Muscle layer of colon (tissue), 2 donors: ENCODE measurements at regions not wholly inside any gene's neighbourhood (a gene's known extent, or its start where the extent isn't known, plus 50 kb on each side); places are given as distances from the start of the nearest gene placed in this dataset.

Source experiments
- H3K27ac ChIP-seq: one replicate; pipeline ENCODE4 v1.7.0; 2013; ENCODE audit warnings: low read depth, mild to moderate bottlenecking, low read length, moderate library complexity
- H3K27me3 ChIP-seq, 2 donors: one replicate each; pipeline ENCODE4 v1.7.0; 2013; ENCODE audit warnings: low read length in 2 of 2, mild to moderate bottlenecking in 2 of 2; ENCODE audit not compliant: insufficient read depth in 2 of 2, control insufficient read depth in 1 of 2
- H3K36me3 ChIP-seq: one replicate; pipeline ENCODE4 v1.7.0; 2013; ENCODE audit warnings: mild to moderate bottlenecking, low read length; ENCODE audit not compliant: insufficient read depth
- H3K4me1 ChIP-seq: one replicate; pipeline ENCODE4 v1.7.0; 2013; ENCODE audit warnings: mild to moderate bottlenecking, low read length; ENCODE audit not compliant: insufficient read depth
- H3K4me3 ChIP-seq, 2 donors: one replicate each; pipeline ENCODE4 v1.7.0; 2013; ENCODE audit warnings: low read length in 2 of 2, low read depth in 1 of 2, mild to moderate bottlenecking in 1 of 2, moderate library complexity in 1 of 2
- H3K9ac ChIP-seq: one replicate; pipeline ENCODE4 v1.7.0; 2013; ENCODE audit warnings: low read length
- H3K9me3 ChIP-seq: one replicate; pipeline ENCODE4 v1.7.0; 2013; ENCODE audit warnings: mild to moderate bottlenecking, low read length
- donor health status: abdominal sarcoma.
- donor health status: Adenocarcinoma of cecum.

DNA sequence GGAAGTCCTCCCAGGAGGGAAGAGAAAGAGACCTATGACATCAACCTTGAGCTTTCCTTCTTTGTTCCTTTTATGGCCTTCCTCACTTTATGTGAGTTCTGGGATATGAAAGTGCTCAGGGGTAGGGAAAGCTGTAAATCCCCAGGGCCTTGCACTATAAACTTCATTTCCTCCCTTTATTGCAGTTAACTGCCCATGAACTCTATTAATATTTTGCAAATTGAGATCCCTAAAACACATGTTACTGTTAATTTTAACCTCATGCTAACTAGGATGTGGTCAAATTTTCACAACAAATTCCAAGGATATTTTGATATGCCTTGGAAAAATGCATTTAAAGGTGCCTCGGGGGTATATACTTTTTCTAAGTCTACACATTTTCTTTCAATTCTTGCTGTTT is 359.9 kb downstream of the OSR1 start:
- Histone ChIP-seq H3K4me1 (no peaks in the 10 kb centered on the region), H3K27me3 (no peaks in the 10 kb centered on the region), H3K36me3 (no peaks in the 10 kb centered on the region), H3K27ac (no peak overlapping the region), H3K9ac (no peak overlapping the region), H3K9me3 (no peaks in the 10 kb centered on the region), H3K4me3 (no peak overlapping the region)

DNA sequence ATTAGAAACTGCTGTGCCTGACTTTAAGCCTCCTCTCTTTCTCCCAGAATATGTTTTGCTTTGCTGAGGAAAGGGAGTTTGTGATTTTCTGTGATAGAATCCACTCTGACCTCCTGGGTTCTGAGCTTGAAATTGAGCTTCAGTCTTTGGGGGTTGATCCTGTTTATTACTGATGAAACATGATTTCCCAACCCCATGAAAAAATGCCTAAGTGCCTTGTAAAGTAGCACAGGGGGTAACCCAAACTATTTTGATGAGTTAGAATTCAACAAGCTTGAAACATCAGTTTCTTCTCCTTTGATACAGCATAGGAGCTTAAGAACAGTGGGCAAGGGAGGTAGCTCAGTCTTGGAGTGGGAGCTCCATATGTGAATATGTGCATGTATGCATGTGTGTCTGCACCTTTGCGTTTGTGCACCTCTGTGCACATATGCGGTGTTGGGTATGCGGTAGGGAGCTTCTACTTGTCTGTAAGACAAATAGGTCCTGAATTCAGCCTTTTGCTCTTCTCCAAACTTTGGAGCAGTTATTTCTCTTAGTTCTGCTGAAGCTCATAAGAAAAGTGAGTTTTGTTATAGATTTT is 364.6 kb downstream of the OSR1 start:
- Histone ChIP-seq H3K27ac (no peak overlapping the region), H3K4me3 (no peak overlapping the region), H3K9me3 (no peaks in the 10 kb centered on the region), H3K36me3 (no peaks in the 10 kb centered on the region), H3K9ac (no peak overlapping the region), H3K27me3 (no peaks in the 10 kb centered on the region), H3K4me1 (peaks cover 13% of the 10 kb centered on the region)

DNA sequence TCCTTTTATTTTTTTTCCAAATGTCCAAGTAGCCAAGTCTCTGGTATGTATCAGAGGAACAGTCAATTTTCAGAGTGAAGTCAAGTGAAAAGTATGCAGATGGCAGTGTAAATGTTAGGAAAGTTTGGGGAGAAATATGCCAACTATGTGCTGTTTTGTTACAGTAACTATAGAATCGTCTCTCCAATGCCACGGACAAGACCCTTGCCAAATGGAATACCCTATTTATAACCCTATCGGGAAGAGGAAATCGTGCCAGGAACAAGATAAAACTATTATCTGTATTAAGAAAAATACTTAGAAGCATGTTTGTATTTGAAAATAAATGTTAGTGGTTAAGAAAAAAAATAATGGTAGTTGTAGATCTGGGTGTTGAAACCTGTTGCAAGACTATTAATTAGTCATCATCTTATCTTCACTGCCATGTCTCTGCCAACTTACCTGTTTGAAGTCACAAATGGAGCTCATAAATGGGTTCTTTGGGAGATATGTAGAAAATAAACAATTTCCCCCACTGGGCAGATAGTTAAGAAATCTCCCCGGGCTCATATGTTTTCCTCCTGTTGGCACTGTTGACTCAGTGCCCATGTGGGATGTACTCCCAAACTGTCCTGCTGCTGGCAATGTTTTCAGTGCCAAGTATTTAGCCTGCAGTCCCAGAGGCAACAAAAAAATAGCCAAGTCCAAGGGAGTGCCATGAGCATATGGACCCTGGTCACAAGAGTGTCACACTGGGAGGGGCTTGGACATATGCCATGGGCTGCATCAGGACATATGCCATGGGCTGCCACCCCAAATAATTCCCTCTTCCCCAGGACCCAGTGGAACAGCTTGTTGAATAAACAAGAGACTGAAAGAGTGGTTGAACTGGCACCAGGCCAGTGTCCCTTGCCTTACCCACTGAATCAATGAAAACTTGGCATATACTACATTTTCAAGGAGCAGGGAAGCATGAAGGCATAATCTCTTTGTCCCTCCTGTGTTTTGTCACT is 366.9 kb downstream of the OSR1 start:
- H3K36me3 ChIP-seq = no peaks in the 10 kb centered on the region
- no peaks in the 10 kb centered on the region for H3K9me3 ChIP-seq
- H3K27ac ChIP-seq = no peak overlapping the region
- no peak overlapping the region for H3K4me3 ChIP-seq
- H3K4me1 ChIP-seq = peaks cover 24% of the 10 kb centered on the region
- no peak overlapping the region for H3K9ac ChIP-seq
- H3K27me3 ChIP-seq = no peaks in the 10 kb centered on the region

DNA sequence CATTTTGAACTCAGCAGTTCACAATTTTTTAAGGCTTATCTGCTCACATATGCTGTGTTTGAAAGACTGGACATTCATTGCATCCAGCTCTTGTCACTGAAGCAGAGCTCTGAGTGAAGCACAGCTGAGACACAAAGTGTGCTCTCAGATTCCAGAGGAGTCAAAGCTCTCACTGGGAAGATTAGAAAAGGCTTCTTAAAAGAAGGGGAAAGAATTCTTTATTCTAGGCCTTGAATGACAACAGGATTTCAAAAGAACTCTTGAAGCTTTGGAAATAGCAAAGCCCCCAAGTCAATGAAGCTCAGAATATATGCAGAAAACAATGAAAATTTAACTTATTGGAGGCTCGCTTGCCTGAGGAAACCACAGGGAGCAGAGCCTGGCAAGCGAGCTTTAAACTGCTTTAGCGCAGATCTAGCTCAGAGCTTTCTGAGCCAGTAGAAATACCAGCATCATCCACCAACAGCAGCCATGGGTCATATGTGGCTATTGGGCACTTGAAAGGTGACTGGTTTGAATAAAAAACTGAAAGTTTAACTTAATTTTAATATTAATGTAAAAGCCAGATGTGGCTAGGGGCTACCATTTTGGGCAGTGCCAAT is 369.7 kb downstream of the OSR1 start:
- Histone ChIP-seq H3K27me3 (no peaks in the 10 kb centered on the region), H3K4me1 (peaks cover 37% of the 10 kb centered on the region), H3K9ac (no peak overlapping the region), H3K36me3 (no peaks in the 10 kb centered on the region), H3K9me3 (no peaks in the 10 kb centered on the region), H3K27ac (no peak overlapping the region), H3K4me3 (no peak overlapping the region)

DNA sequence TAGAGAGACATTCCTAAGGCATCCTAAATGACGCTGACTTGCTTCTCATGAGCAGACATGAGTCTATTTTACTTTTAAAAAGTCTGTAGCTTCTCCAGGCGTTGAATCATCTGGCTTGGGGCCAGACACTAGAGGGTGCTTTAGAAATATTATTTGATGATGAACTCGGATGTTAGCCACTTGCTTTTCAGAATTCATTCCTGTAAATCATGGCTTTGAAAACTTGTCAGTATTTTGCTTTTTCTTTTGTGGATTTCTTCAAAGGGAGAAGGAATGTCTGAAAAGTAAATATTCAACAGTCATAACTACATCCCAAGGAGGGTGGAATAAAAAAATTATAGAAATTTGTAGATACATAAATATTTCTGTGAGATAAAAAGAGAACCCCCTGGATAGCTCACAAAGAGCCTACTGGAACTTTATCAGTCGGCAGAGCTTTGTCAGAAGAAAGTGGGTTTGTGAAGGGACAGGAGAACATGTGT is 370.8 kb downstream of the OSR1 start:
- Histone ChIP-seq H3K4me3 (no peak overlapping the region), H3K9me3 (no peaks in the 10 kb centered on the region), H3K36me3 (no peaks in the 10 kb centered on the region), H3K27me3 (no peaks in the 10 kb centered on the region), H3K4me1 (peaks cover 37% of the 10 kb centered on the region), H3K9ac (no peak overlapping the region), H3K27ac (no peak overlapping the region)

DNA sequence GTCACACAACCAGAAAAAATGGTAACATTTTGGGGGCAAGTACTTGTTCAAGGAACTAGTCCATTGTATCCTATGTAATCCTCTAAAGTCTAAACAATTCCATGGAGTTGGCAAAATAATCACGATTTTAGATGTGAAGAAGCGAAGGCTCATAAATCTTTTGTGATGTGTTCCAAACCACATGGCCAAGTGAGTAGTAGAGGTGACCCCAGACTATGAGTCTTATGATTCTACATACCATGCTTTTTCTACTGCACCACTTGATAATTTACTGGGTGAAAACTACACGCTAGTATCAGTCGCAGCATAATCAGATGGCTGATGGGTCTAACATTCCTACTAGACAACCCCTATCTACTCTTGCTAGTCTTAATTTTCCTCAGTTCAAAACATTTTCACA is 371.4 kb downstream of the OSR1 start:
- Histone ChIP-seq H3K4me3 (no peak overlapping the region), H3K27ac (no peak overlapping the region), H3K36me3 (no peaks in the 10 kb centered on the region), H3K4me1 (peaks cover 36% of the 10 kb centered on the region), H3K27me3 (no peaks in the 10 kb centered on the region), H3K9ac (no peak overlapping the region), H3K9me3 (no peaks in the 10 kb centered on the region)

DNA sequence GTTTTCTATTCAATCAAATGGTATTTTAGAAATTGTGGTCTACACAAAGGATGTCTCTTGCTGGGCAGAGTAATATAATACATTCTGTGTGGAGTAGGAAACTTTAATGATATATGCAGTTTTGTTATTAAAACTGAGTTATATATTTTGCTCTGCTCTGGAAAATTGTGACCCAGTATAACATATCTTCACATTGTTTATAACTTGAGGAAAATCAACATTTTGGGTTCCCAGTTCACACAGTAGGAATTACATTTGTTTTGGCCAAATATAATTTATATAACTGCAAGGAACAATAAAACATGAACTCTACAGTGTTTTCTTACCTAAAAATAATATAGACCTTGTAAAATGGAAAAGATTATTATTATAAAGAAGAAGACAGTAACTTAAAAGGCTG is 372.4 kb downstream of the OSR1 start:
- peaks cover 32% of the 10 kb centered on the region for H3K4me1 ChIP-seq
- H3K4me3 ChIP-seq = no peak overlapping the region
- H3K27ac ChIP-seq = no peak overlapping the region
- H3K27me3 ChIP-seq = no peaks in the 10 kb centered on the region
- no peaks in the 10 kb centered on the region for H3K36me3 ChIP-seq
- H3K9me3 ChIP-seq = no peaks in the 10 kb centered on the region
- no peak overlapping the region for H3K9ac ChIP-seq

DNA sequence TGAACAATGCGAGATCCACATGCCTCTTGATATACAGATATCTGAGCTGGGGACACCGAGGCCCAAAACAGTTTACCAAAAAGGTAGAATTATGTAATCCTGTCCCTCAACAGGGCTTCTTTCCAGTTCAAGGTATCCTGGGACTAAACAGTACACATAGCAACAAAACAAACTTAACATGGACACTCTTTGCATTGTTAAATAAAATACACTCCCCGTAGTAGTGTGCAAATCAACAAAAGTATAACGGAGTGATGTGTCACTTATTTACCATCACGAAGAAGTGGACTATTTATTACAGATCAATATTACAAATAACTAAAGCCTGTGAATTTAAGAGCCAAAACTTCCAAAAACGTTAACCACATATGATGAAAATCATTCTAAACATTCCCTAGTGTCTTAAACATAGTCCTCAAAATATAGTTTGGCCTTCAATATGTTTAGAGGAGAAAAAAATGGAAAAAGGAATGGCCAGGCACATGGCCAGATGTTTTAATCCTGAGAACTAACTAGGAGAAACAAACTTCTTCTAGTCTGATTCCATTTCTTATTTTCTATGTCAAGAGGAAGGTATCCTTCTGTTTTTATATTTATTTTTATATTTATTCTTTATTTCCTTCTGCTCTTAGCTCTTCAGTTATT is 377.5 kb downstream of the OSR1 start:
- Histone ChIP-seq H3K4me3 (no peak overlapping the region), H3K4me1 (peaks cover 48% of the 10 kb centered on the region), H3K9me3 (no peaks in the 10 kb centered on the region), H3K27ac (no peak overlapping the region), H3K36me3 (no peaks in the 10 kb centered on the region), H3K27me3 (no peaks in the 10 kb centered on the region), H3K9ac (no peak overlapping the region)

DNA sequence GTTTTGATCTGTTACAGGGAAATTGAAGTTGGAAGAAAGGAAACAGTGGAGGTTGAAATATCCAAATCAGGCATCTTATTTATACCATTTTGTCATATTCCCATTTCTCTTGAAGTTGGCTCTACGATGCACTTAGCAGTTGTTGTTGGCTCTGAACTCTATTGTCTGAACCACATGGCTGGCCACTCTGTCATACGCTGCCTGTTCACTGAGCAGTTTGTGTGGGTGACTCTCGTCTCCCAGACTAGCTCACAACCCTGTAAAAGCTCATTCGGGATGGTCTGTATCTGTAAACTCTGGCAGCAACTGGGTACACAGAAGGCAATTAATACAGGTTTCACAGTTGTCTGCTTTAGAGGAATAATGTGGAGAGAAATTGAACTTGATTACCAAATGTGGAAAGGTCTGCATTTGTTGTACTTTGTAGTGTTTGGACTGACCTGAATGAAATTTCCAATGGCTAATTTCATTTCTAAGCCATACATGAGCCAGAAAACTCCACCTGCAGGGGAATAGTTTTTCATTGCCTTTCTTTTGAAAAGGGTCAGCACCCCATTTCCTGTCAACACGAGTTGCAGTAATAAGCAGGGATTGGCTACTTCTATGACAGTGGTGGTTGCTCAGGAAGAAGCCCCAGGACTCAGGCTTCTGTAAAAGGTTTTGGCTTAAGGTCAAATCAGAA is 378.2 kb downstream of the OSR1 start:
- H3K27ac ChIP-seq = no peak overlapping the region
- no peak overlapping the region for H3K9ac ChIP-seq

DNA sequence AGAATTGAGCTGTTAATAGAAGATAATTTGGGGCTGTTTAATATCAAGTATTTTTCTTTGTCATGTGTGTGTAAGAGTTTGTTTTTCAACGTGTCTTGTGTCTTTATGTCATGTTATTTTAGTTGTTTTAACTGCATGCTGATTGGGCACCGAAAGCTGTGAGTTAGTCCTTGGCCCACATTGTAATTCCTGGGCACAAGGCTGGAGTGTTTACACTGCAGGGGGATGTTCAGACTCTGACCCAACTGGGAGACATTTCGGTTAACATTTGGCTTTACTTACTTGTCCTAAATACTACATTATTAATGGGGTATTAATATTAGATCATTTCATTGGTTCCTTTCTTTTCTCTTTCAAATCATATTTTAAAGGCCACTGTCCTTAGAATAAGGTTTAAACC is 381.0 kb downstream of the OSR1 start:
- Histone ChIP-seq H3K9me3 (no peaks in the 10 kb centered on the region), H3K4me1 (peaks cover 47% of the 10 kb centered on the region), H3K27me3 (no peaks in the 10 kb centered on the region), H3K9ac (no peak overlapping the region), H3K36me3 (no peaks in the 10 kb centered on the region), H3K4me3 (no peak overlapping the region), H3K27ac (peak overlapping the region; percentile 27)

More for the DNA sequence above, 378.2 kb downstream of the OSR1 start:
- H3K4me1 ChIP-seq = peaks cover 48% of the 10 kb centered on the region
- no peak overlapping the region for H3K4me3 ChIP-seq
- H3K36me3 ChIP-seq = no peaks in the 10 kb centered on the region
- no peaks in the 10 kb centered on the region for H3K27me3 ChIP-seq
- no peaks in the 10 kb centered on the region for H3K9me3 ChIP-seq
